Inflammatory macrophage treated with lipopolysaccharide for 4 hours (primary cell): ENCODE measurements at regions not wholly inside any gene's neighbourhood (a gene's known extent, or its start where the extent isn't known, plus 50 kb on each side); places are given as distances from the start of the nearest gene placed in this dataset.

Experiments used
- DNase-seq: peaks from one replicate; pipeline ENCODE4 v3.0.0-alpha.2; 2020

- no peak for DNase-seq
Observed at GRCh38 chr10:52653263-52653909, 119.2 kb downstream of the MBL2 start.

GRCh38 chr10:52654201-52654600 lies 118.4 kb downstream of the MBL2 start:
- no peak for DNase-seq

GRCh38 chr10:52658112-52658511 lies 114.5 kb downstream of the MBL2 start:
- no peak for DNase-seq

- DNase-seq, result no peak
Observed at GRCh38 chr10:52659085-52659484, 113.5 kb downstream of the MBL2 start.

- DNase-seq, result no peak
Observed at GRCh38 chr10:52662256-52662655, 110.3 kb downstream of the MBL2 start.

GRCh38 chr10:52663161-52663560 lies 109.4 kb downstream of the MBL2 start:
- DNase-seq, result no peak

GRCh38 chr10:52664629-52665028 lies 108.0 kb downstream of the MBL2 start:
- no peak for DNase-seq

GRCh38 chr10:52665821-52666220 lies 106.8 kb downstream of the MBL2 start:
- no peak for DNase-seq

GRCh38 chr10:52666931-52667330 lies 105.7 kb downstream of the MBL2 start:
- no peak for DNase-seq

- DNase-seq, result no peak
Observed at GRCh38 chr10:52668024-52668423, 104.6 kb downstream of the MBL2 start.

GRCh38 chr10:52672880-52673279 lies 99.7 kb downstream of the MBL2 start:
- DNase-seq, result no peak

- no peak for DNase-seq
Observed at GRCh38 chr10:52673468-52673867, 99.1 kb downstream of the MBL2 start.

GRCh38 chr10:52674474-52674873 lies 98.1 kb downstream of the MBL2 start:
- DNase-seq, result no peak

- no peak for DNase-seq
Observed at GRCh38 chr10:52677086-52677485, 95.5 kb downstream of the MBL2 start.

GRCh38 chr10:52678611-52679010 lies 94.0 kb downstream of the MBL2 start:
- DNase-seq, result no peak

- DNase-seq, result no peak
Observed at GRCh38 chr10:52679117-52679516, 93.5 kb downstream of the MBL2 start.

- DNase-seq, result no peak
Observed at GRCh38 chr10:52682766-52683165, 89.8 kb downstream of the MBL2 start.

- no peak for DNase-seq
Observed at GRCh38 chr10:52683776-52684175, 88.8 kb downstream of the MBL2 start.

GRCh38 chr10:52688899-52689298 lies 83.7 kb downstream of the MBL2 start:
- DNase-seq, result no peak

GRCh38 chr10:52696232-52696631 lies 76.4 kb downstream of the MBL2 start:
- DNase-seq, result no peak

- DNase-seq, result no peak
Observed at GRCh38 chr10:52701647-52702046, 70.9 kb downstream of the MBL2 start.

- DNase-seq, result no peak
Observed at GRCh38 chr10:52703451-52703850, 69.1 kb downstream of the MBL2 start.

GRCh38 chr10:52703898-52704297 lies 68.7 kb downstream of the MBL2 start:
- no peak for DNase-seq

- DNase-seq, result no peak
Observed at GRCh38 chr10:52706332-52707070, 66.1 kb downstream of the MBL2 start.
